NCI-H526 treated with DMSO at 0.1 percent for 48 hours (cell line): ENCODE measurements at regions not wholly inside any gene's neighbourhood (a gene's known extent, or its start where the extent isn't known, plus 50 kb on each side); places are given as distances from the start of the nearest gene placed in this dataset.
"Not testable (repeated sequence)": the region's sequence is repeated elsewhere in the genome, so short reads cannot be mapped to it uniquely, and the experiment has no call there.

ENCODE experiments used
- DNase-seq: peaks from one replicate; lab custom pipeline; 2025; lab: John Stamatoyannopoulos, UW

DNA sequence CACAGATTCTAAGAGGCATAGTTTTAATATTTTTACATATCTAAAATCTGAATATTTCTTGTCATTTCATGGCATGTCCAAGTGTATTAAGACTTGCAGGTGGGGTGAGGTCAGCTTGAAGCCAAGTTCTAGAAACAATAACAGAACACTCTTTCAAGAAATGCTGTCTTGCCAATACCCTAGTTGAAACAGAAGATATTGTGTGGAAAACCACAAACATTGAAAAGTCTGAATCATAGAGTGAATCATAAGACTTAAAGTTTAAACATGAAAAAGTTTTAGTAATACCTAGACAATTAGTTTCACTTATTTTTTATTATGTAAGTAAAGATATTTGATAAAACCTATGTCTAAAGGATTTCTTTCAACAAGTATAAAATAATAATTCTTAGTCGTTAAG, 191.5 kb upstream of the CAND1 start:
- no peak for DNase-seq

DNA sequence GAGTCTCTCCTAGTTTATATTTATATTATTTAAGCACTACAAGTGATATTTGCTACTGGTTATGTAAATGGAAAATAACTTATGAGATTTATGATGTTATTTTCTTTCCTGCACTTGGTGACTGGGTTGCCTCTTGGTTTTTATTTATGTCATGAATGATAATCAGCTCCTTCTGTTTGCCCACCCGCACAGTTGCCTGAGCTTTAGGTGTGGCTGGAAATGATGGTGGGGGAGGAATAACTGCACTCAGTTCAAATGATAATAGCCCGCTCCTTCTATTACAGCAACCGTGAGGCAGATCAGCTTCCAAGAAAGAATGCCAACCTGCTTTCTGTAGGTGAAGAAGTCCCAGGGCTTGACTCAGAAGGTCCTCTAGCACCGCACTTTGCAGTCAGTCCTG, 190.2 kb upstream of the CAND1 start:
- DNase-seq, result peak; percentile 43

GRCh38 chr12:67080637-67081036, 188.5 kb upstream of the CAND1 start:
- DNase-seq, result no peak

DNA sequence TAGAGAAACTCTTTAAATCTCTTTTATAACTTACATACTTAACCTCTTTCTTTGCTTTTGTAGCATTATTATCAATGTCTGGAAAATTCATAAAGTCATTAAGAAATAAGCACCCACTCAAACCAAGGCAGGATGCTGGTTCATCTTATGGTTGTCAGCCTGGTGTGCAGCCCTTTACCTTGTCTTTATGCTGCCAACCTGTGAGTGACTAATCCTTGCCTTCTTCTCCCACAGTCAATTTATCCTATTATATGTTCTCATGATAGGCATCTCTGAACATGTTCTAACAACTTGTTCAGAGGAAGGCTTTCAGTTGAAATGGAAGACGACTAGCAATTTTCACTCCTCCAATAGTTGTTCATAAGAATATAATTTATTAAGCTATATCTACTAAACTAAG, 186.9 kb upstream of the CAND1 start:
- no peak for DNase-seq

DNA sequence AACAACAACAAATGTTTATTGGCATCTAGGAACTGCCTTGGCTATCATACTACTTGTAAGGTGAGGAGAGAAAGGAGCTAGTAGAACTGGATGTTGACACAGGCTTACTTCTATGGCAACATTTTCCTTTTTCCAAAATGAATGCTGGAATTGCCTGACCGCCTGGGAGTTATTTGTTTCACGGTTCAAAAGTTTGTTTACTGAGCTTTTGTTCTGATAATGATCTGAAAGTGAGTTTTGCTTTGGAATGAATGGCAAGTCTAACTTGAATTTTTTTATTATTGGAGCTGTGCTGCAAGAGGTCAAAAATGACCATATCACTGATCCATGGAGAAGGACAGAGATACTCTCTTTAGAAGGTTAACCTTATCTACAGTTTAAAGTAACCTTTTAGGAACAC, 183.5 kb upstream of the CAND1 start:
- DNase-seq, result no peak

DNA sequence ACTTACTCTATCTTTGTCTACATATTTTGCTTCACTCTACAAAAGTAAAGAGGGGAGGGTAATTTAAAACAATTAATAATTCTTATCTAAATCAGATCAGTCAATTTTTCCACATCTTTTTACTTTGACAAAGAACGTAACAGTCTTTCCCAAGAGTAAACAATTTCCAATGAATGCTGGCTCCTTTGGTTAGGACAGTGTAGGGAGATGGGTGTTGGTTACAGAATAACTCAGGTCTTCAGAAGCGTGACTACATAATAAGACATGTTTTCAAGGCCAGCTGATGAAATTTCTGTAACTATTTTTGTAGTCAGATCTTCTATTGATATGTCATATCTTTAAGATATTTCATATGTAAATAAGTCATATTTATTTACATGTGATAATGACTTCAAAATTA, 183.0 kb upstream of the CAND1 start:
- no peak for DNase-seq

- DNase-seq, result no peak
These were observed 180.6 kb upstream of the CAND1 start for GRCh38 chr12:67088401-67089118.

GRCh38 chr12:67091204-67091603, 178.0 kb upstream of the CAND1 start:
- DNase-seq, result no peak

- no peak for DNase-seq
These were observed 177.5 kb upstream of the CAND1 start for GRCh38 chr12:67091678-67092077.

GRCh38 chr12:67092934-67093333, 176.2 kb upstream of the CAND1 start:
- not testable (repeated sequence) for DNase-seq

DNA sequence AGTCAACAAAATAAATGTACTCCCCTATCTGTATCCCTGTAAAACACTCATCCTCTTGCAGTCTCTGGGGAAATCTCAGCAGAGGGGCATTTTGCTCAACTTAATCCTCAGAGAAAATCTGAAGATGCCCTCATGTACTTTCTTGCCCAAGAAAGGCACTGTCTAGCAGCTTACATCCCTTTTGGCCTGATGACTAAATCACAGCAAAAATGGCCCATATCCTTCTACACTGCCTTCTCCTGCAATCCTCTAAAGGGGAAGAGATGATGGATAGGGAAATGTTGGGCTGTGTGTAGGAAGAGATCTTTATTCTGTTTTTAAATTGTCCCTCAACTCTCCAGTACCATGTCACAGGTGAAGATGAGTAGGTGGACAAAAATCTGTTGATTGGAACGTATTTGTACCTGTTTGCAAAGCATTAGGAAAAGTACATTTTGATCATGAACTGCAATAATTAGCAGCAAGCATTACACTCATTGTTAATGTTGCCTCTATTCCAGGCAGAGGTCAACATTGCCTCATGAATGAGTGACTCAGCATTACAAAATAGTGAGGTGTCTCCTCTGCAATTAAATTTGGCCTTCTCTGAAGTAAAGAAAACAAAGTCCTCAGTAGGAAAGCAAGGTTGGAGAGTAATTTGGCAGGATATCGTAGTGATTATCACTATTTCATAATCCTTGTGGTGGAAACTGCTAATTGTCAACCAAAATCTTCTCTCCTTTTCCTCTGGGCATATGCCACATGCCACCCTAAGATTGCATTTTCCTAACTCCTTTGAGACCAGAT, 172.4 kb upstream of the CAND1 start:
- DNase-seq, result no peak

- DNase-seq, result no peak
These were observed 169.3 kb upstream of the CAND1 start for GRCh38 chr12:67099858-67100257.

GRCh38 chr12:67103521-67103920, 165.6 kb upstream of the CAND1 start:
- no peak for DNase-seq

DNA sequence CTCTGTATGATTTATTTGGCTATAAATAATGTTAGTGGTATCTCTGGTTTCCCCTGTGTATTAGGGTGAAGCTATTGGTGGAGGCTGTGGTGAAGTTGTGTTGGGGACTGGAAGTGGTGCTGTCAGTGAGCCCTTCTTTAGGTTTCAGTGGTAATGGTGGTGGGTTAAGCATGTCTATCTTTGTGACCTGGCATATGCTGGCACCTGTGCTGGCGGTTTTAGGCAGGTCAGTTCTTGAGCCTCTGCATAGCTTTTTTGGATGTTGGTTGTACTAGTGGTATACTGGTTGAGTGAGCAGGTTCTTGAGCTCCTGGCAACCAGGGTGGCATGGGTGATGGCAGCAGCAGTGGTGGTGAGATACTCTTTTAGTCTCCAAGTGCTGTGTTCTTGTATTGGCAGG, 161.9 kb upstream of the CAND1 start:
- DNase-seq, result no peak

DNA sequence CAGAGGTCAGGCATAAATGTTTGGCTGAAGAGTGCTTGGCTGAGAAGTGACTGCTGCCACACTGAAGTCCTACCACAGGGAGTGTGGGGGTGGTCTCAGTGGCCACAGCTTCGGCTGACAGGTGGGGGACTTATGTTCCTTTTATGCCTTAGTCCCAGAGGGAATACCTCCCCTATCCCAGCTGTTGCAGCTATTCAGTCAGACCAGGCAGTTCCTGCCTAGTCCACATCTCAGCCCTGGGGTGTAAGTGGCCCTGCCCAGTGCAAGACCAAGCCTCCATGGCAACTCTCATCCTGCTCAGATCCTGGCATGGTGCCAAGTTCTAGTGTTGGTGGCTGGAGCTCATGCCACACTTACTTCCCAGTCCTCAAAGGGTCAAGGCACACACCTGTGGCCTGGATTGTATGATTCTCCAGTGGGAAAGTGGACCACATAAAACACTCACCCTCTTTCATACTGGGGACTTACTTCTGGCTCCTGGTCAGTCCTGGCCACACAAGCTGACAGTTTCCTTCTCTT, 161.3 kb upstream of the CAND1 start:
- DNase-seq, result no peak

GRCh38 chr12:67110345-67110744, 158.8 kb upstream of the CAND1 start:
- not testable (repeated sequence) for DNase-seq

DNA sequence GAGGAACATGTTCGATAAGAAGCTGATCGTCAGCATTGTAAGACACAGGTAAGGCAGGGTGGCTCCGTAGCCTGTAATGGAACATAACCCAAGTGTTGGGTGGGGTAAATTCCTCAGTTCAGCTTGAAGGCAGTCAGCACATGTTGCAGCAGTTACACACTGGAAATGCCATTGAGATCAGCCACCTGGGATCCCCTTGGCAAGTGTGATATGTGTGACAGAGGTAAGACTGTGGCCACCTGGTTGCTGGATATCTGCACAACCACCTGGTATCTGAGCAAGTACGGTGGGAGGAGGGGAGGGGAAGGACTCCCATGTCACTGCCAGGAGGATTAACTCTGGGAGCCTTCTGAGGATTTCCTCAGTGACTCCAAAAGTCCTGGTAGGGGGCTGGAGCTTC, 158.0 kb upstream of the CAND1 start:
- no peak for DNase-seq

GRCh38 chr12:67112586-67112985, 156.6 kb upstream of the CAND1 start:
- no peak for DNase-seq

- no peak for DNase-seq
These were observed 153.0 kb upstream of the CAND1 start for GRCh38 chr12:67116134-67116533.

DNA sequence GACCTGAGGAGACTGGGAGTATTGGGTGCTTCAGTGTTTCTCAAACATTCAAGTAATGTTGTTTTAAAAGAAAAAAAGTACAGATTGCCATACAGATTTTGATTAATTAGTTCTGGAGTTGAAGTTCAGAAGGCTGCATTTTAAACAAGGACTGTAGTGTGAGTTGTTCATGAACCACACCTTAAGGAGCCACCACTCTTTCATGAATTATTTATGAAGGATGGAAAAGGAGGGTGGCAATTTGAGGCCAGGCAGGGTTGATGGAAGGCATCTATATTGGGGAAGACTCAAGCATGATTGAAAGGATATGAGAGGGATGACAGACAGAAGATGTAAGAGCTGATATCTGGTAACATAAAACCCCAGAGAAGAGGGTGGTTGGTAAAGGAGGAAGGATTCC, 146.6 kb upstream of the CAND1 start:
- DNase-seq, result no peak

- no peak for DNase-seq
These were observed 131.9 kb upstream of the CAND1 start for GRCh38 chr12:67137256-67137655.

DNA sequence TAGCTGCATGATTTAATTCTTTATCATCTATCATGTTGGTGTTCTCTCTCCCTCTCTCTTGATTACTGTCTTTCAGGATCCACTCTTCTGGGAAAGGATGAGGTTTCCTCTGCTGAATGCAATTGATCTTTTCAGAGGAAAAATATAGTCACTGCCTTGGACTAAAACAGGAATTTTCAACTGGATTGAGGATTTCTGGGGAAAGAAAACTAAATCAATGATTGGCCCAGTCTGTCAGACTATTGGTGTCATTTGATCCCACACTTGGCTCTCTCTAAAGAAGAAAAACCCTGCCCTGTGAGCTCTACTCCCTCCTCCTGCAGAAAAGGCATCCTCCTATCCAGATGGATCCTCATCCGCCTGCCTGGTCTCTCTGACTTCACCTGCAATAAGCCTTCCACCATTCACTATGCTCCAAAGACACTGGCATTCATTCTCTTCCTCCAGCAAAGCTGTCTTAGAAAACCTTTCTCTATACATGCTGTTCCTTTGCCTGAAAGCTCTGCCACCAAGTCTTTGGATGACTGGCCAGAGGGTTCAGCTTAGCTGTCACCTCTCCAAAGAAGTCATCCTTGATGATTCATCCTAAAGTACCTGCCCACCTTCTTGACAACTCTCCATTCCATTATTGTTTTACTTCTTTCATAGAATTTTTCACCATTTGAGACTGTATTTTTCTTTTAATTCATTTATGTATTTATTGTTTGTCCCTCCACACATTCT, 127.7 kb upstream of the CAND1 start:
- no peak for DNase-seq

- DNase-seq, result no peak
These were observed 123.5 kb upstream of the CAND1 start for GRCh38 chr12:67145692-67146091.
